H9 (cell line): ENCODE measurements at regions not wholly inside any gene's neighbourhood (a gene's known extent, or its start where the extent isn't known, plus 50 kb on each side); places are given as distances from the start of the nearest gene placed in this dataset.

Experiments used
- DNase-seq: peaks from one replicate; pipeline ENCODE4 v3.0.0-alpha.2; 2017
- H2AFZ ChIP-seq: one replicate; pipeline ENCODE4 v1.6.1; 2013; ENCODE audit warnings: mild to moderate bottlenecking, low read length, control low read depth, moderate library complexity
- H2AK5ac ChIP-seq: 2 replicates; pipeline ENCODE4 v1.6.1; 2013; ENCODE audit warnings: low read length, control low read depth, mixed read lengths; ENCODE audit not compliant: insufficient read length
- H2BK120ac ChIP-seq: one replicate; pipeline ENCODE4 v1.6.1; 2013; ENCODE audit warnings: low read depth, mild to moderate bottlenecking, low read length, control low read depth, inconsistent platforms; ENCODE audit not compliant: poor library complexity, severe bottlenecking
- H2BK12ac ChIP-seq: 2 replicates; pipeline ENCODE4 v1.6.1; 2013; ENCODE audit warnings: low read length, control low read depth, mixed read lengths, low read depth; ENCODE audit not compliant: insufficient read length
- H2BK15ac ChIP-seq: 2 replicates; pipeline ENCODE4 v1.6.1; 2013; ENCODE audit warnings: low read depth, low read length, control low read depth
- H2BK20ac ChIP-seq: one replicate; pipeline ENCODE4 v1.6.1; 2013; ENCODE audit warnings: low read depth, mild to moderate bottlenecking, low read length, control low read depth, inconsistent platforms; ENCODE audit not compliant: poor library complexity, severe bottlenecking
- H2BK5ac ChIP-seq: 2 replicates; pipeline ENCODE4 v1.6.1; 2013; ENCODE audit warnings: low read length, control low read depth, mixed read lengths; ENCODE audit not compliant: insufficient read length
- H3K14ac ChIP-seq: 2 replicates; pipeline ENCODE4 v1.6.1; 2013; ENCODE audit warnings: low read length, control low read depth; ENCODE audit not compliant: insufficient read depth
- H3K18ac ChIP-seq: 2 replicates; pipeline ENCODE4 v1.6.1; 2013; ENCODE audit warnings: low read depth, mild to moderate bottlenecking, mixed read lengths, low read length, control low read depth; ENCODE audit not compliant: insufficient read length
- H3K23ac ChIP-seq: 2 replicates; pipeline ENCODE4 v1.6.1; 2013; ENCODE audit warnings: low read length, control low read depth, mixed read lengths, low read depth; ENCODE audit not compliant: insufficient read length
- H3K23me2 ChIP-seq: 2 replicates; pipeline ENCODE4 v1.6.1; 2013; ENCODE audit warnings: low read depth, mild to moderate bottlenecking, mixed read lengths, low read length, control low read depth; ENCODE audit not compliant: insufficient read length, poor library complexity, severe bottlenecking
- H3K27ac ChIP-seq: 2 replicates; pipeline ENCODE4 v1.5.1; 2013; ENCODE audit warnings: low read length, control low read depth, mixed read lengths, low read depth; ENCODE audit not compliant: insufficient read length
- H3K27me3 ChIP-seq: 2 replicates; pipeline ENCODE4 v1.6.1; 2013; ENCODE audit warnings: low read length, control low read depth, inconsistent platforms; ENCODE audit not compliant: insufficient read depth
- H3K4ac ChIP-seq: 2 replicates; pipeline ENCODE4 v1.6.1; 2013; ENCODE audit warnings: low read depth, mild to moderate bottlenecking, control low read depth, inconsistent platforms, low read length, moderate library complexity
- H3K4me1 ChIP-seq: 2 replicates; pipeline ENCODE4 v1.6.1; 2013; ENCODE audit warnings: low read length, control low read depth, inconsistent platforms; ENCODE audit not compliant: insufficient read depth
- H3K4me2 ChIP-seq: 2 replicates; pipeline ENCODE4 v1.6.1; 2013; ENCODE audit warnings: low read length, control low read depth, mixed read lengths; ENCODE audit not compliant: insufficient read length, insufficient read depth
- H3K56ac ChIP-seq: 2 replicates; pipeline ENCODE4 v1.6.1; 2013; ENCODE audit warnings: low read depth, mild to moderate bottlenecking, mixed read lengths, low read length, control low read depth; ENCODE audit not compliant: insufficient read length
- H3K79me1 ChIP-seq: 2 replicates; pipeline ENCODE4 v1.6.1; 2013; ENCODE audit warnings: low read depth, mild to moderate bottlenecking, moderate library complexity, low read length, control low read depth, inconsistent platforms; ENCODE audit not compliant: insufficient read depth, poor library complexity, severe bottlenecking
- H3K79me2 ChIP-seq: 2 replicates; pipeline ENCODE4 v1.6.1; 2013; ENCODE audit warnings: low read length, control low read depth, inconsistent platforms; ENCODE audit not compliant: insufficient read depth
- H3K9ac ChIP-seq: 2 replicates; pipeline ENCODE4 v1.6.1; 2013; ENCODE audit warnings: low read length, control low read depth, mixed read lengths; ENCODE audit not compliant: insufficient read length; ENCODE audit errors: extremely low read depth
- H3K9me3 ChIP-seq: one replicate; pipeline ENCODE4 v1.6.1; 2013; ENCODE audit warnings: low read depth, low read length, inconsistent platforms; ENCODE audit not compliant: control insufficient read depth
- H3T11ph ChIP-seq: one replicate; pipeline ENCODE4 v1.6.1; 2013; ENCODE audit warnings: mild to moderate bottlenecking, low read length, control low read depth, inconsistent platforms
- H4K20me1 ChIP-seq: one replicate; pipeline ENCODE4 v1.6.1; 2013; ENCODE audit not compliant: control insufficient read depth, insufficient read length, insufficient read depth
- H4K5ac ChIP-seq: 2 replicates; pipeline ENCODE4 v1.6.1; 2013; ENCODE audit warnings: low read depth, mild to moderate bottlenecking, mixed read lengths, low read length, control low read depth; ENCODE audit not compliant: insufficient read length
- H4K8ac ChIP-seq: replicated peaks from 2 replicates; pipeline ENCODE4 v1.6.1; 2013; ENCODE audit warnings: low read length, control low read depth, mixed read lengths, low read depth; ENCODE audit not compliant: insufficient read length
- H4K91ac ChIP-seq: 2 replicates; pipeline ENCODE4 v1.6.1; 2013; ENCODE audit warnings: low read depth, mild to moderate bottlenecking, moderate library complexity, mixed read lengths, low read length, control low read depth; ENCODE audit not compliant: insufficient read length
- H3K27ac Mint-ChIP-seq, 3 experiments: 2 replicates in 2 of 3; 3 replicates in 1 of 3; pipeline ENCODE4 v1.8.0; 2020 to 2021; ENCODE audit warnings: mixed read lengths in 3 of 3, mild to moderate bottlenecking in 1 of 3, moderate library complexity in 1 of 3
- H3K27me3 Mint-ChIP-seq: 2 replicates; pipeline ENCODE4 v1.8.0; 2021; ENCODE audit warnings: low read depth, mild to moderate bottlenecking, moderate library complexity, mixed read lengths
- H3K36me3 Mint-ChIP-seq, 3 experiments: 2 replicates in 2 of 3; 3 replicates in 1 of 3; pipeline ENCODE4 v1.8.0; 2020 to 2021; ENCODE audit warnings: low read depth in 3 of 3, mixed read lengths in 3 of 3; ENCODE audit not compliant: insufficient read depth in 1 of 3
- H3K4me1 Mint-ChIP-seq, 2 experiments: 2 replicates each; pipeline ENCODE4 v1.8.0; 2020; ENCODE audit warnings: mixed read lengths in 2 of 2
- H3K4me3 Mint-ChIP-seq, 2 experiments: 2 replicates in 1 of 2; 3 replicates in 1 of 2; pipeline ENCODE4 v1.8.0; 2020 to 2021; ENCODE audit warnings: mild to moderate bottlenecking in 2 of 2, mixed read lengths in 2 of 2, moderate library complexity in 1 of 2
- H3K9me3 Mint-ChIP-seq, 2 experiments: 2 replicates in 1 of 2; 3 replicates in 1 of 2; pipeline ENCODE4 v1.8.0; 2020; ENCODE audit warnings: mild to moderate bottlenecking in 2 of 2, mixed read lengths in 2 of 2, moderate library complexity in 1 of 2
- CTCF ChIP-seq: fragments of 200-600 bp; sonication (generic); conservative IDR thresholded peaks from 3 replicates; pipeline ENCODE4 v1.8.0; 2021; ENCODE audit warnings: antibody characterized with exemption, mild to moderate bottlenecking
- WGBS: extraction: QIAGEN DNeasy Blood & Tissue Kit; methylation state at CpG from one replicate; pipeline ENCODE4 v1.1.7; 2013; ENCODE audit warnings: missing lambda C conversion rate, low lambda C conversion rate, mixed read lengths; ENCODE audit not compliant: insufficient read length; ENCODE audit errors: extremely low coverage; 5-methylcytosine and 5-hydroxymethylcytosine counted together

GRCh38 chr4:186472948-186473347, 82.4 kb downstream of the MTNR1A start:
- Histone ChIP-seq H4K20me1 (no peaks in the 10 kb centered on the region), H3T11ph (no peak overlapping the region), H4K8ac (no peak overlapping the region), H3K27me3 (no peaks in the 10 kb centered on the region), H2BK20ac (no peak overlapping the region), H3K27ac (no peak overlapping the region), H3K23me2 (no peaks in the 10 kb centered on the region), H2BK12ac (no peak overlapping the region), H3K4me1 (no peaks in the 10 kb centered on the region), H3K79me1 (no peaks in the 10 kb centered on the region), H3K4me2 (no peak overlapping the region), H3K9ac (no peak overlapping the region), H3K14ac (no peak overlapping the region), H2AK5ac (no peak overlapping the region), H4K91ac (no peak overlapping the region), H2AFZ (no peak overlapping the region), H3K18ac (no peak overlapping the region), H3K9me3 (no peaks in the 10 kb centered on the region), H3K56ac (no peak overlapping the region), H2BK15ac (no peak overlapping the region), H4K5ac (no peak overlapping the region), H2BK120ac (no peak overlapping the region), H3K23ac (no peak overlapping the region), H3K4ac (no peak overlapping the region), H2BK5ac (no peak overlapping the region), H3K79me2 (no peaks in the 10 kb centered on the region)
- peak; percentile 71 for TF ChIP-seq CTCF
- Mint-ChIP-seq H3K27ac (no peak overlapping the region), H3K4me3 (no peak overlapping the region), H3K4me1 (peaks cover 14 to 16% of the 10 kb centered on the region in 2 experiments), H3K36me3 (no peaks in the 10 kb centered on the region), H3K9me3 (no peaks in the 10 kb centered on the region; a peak in 1 of 5 replicates), H3K27me3 (peaks cover 2% of the 10 kb centered on the region; the same call in 1 of the 2 replicates)
- peak; percentile 43 for DNase-seq
- no CpG with 5 or more reads among the region's 4 CpGs for WGBS
